ENCODE measurements at regions not wholly inside any gene's neighbourhood (a gene's known extent, or its start where the extent isn't known, plus 50 kb on each side); places are given as distances from the start of the nearest gene placed in this dataset.

DNA sequence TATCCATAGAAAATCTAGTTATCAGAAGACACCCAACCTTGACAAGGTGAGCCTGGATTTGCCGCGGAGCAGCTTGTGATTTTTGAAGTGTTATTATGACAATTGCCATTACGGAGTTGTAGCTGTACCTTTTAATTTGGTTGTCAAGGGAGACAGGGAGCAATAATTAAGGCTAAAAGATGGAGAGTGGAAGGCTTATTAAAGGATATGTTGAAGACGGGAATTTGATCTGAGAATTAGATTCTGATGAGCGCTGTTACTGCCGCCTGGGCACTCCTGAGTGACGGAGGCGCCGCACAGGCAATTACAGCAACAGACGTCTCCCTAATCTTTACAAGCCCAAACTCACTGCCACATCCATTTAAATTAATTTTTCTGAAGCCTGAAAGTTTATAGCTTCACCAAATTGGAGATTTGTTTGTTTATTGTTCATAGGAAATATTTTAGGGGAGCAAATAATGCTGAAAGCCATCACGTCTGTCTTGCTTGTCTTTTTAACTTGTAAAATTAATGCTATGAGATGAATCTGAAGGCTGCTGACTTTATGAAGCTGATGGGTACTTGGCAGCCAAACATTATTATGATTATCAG is 475.0 kb upstream of the ADARB2 start:
- Histone ChIP-seq H3K9me2 (replicated peaks; ENCODE audit: insufficient read depth) (no peaks in the 10 kb centered on the region), H3K36me3 (replicated peaks; ENCODE audit: insufficient read depth, low read depth) (no peaks in the 10 kb centered on the region), H3K4me3 (no peak overlapping the region), H2AFZ (no peak overlapping the region), H3K9me3 (ENCODE audit: low read depth) (no peaks in the 10 kb centered on the region), H3K4me2 (no peak overlapping the region), H3K27me3 (no peaks in the 10 kb centered on the region), H3K79me2 (no peaks in the 10 kb centered on the region), H3K4me1 (ENCODE audit: insufficient read depth) (no peaks in the 10 kb centered on the region), H4K20me1 (ENCODE audit: insufficient read depth, poor library complexity, severe bottlenecking) (no peaks in the 10 kb centered on the region), H3K27ac (no peak overlapping the region)
- WGBS (ENCODE audit: low lambda C conversion rate, missing lambda C conversion rate): 71% methylated on average over 11 of the region's 11 CpGs
- no peak for TF ChIP-seq EZH2 (IDR thresholded peaks at IDR 0.05; ENCODE audit: borderline replicate concordance)
- TF ChIP-seq, protein P1, sequence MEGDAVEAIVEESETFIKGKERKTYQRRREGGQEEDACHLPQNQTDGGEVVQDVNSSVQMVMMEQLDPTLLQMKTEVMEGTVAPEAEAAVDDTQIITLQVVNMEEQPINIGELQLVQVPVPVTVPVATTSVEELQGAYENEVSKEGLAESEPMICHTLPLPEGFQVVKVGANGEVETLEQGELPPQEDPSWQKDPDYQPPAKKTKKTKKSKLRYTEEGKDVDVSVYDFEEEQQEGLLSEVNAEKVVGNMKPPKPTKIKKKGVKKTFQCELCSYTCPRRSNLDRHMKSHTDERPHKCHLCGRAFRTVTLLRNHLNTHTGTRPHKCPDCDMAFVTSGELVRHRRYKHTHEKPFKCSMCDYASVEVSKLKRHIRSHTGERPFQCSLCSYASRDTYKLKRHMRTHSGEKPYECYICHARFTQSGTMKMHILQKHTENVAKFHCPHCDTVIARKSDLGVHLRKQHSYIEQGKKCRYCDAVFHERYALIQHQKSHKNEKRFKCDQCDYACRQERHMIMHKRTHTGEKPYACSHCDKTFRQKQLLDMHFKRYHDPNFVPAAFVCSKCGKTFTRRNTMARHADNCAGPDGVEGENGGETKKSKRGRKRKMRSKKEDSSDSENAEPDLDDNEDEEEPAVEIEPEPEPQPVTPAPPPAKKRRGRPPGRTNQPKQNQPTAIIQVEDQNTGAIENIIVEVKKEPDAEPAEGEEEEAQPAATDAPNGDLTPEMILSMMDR (IDR thresholded peaks at IDR 0.05; ENCODE audit: poor library complexity): no peak
- TF ChIP-seq EZH2phosphoT487 (IDR thresholded peaks at IDR 0.05; ENCODE audit: low read depth, severe bottlenecking, unreplicated experiment): no peak
- DNase-seq (ENCODE audit: low spot score): no peak

DNA sequence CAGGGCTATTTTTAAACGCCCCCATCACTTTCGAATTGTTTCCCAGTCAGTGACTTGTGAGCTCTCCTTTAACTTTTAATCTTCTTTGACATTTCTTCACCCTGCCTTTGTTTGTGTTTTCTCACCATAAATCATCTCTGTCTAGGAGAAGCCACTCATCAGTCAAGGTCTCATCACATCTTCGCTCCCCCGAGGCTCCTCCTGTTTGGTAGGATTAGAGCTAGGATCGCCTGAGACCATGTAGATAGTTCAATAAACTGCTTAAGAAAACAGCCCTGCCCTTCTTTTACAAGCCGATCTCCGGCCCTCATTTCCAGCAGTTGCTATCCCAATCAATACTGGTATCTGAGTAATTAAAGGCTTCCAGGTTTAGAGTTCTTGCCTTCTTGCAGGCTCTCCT is 472.8 kb upstream of the ADARB2 start:
- Histone ChIP-seq H2AFZ (no peak overlapping the region), H3K4me1 (ENCODE audit: insufficient read depth) (no peaks in the 10 kb centered on the region), H3K4me3 (no peak overlapping the region), H3K27me3 (no peaks in the 10 kb centered on the region), H3K79me2 (no peaks in the 10 kb centered on the region), H4K20me1 (ENCODE audit: insufficient read depth, poor library complexity, severe bottlenecking) (no peaks in the 10 kb centered on the region), H3K27ac (no peak overlapping the region), H3K4me2 (no peak overlapping the region), H3K9me3 (ENCODE audit: low read depth) (no peaks in the 10 kb centered on the region), H3K9me2 (replicated peaks; ENCODE audit: insufficient read depth) (no peaks in the 10 kb centered on the region), H3K36me3 (replicated peaks; ENCODE audit: insufficient read depth, low read depth) (no peaks in the 10 kb centered on the region)
- 28% methylated on average over 7 of the region's 7 CpGs for WGBS (ENCODE audit: low lambda C conversion rate, missing lambda C conversion rate)
- peak; percentile 37 for DNase-seq (ENCODE audit: low spot score)
- TF ChIP-seq, protein P1 (IDR thresholded peaks at IDR 0.05; ENCODE audit: poor library complexity): no peak
- no peak for TF ChIP-seq EZH2 (IDR thresholded peaks at IDR 0.05; ENCODE audit: borderline replicate concordance)
- no peak for TF ChIP-seq EZH2phosphoT487 (IDR thresholded peaks at IDR 0.05; ENCODE audit: low read depth, severe bottlenecking, unreplicated experiment)

DNA sequence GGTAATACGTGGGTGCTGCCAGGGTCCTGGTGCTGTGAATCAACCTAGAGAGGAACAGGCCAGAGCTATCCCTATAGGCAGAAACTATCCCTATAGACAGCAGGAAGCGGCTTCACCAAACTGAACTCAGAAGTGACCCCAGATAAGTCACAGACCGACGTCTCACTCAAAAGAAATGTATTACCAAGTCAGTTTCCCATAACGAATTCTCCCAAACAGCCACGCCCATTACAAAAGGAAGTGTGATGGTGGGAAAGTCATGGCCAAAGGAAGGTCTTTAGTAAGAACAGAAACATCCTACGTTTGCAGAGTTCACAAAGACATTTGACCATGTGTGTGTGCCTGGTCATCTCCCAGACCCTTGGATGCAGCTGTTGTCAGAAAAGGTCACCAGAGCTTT is 470.8 kb upstream of the ADARB2 start:
- Histone ChIP-seq H3K9me2 (replicated peaks; ENCODE audit: insufficient read depth) (no peaks in the 10 kb centered on the region), H3K9me3 (ENCODE audit: low read depth) (no peaks in the 10 kb centered on the region), H3K79me2 (no peaks in the 10 kb centered on the region), H3K4me2 (no peak overlapping the region), H3K36me3 (replicated peaks; ENCODE audit: insufficient read depth, low read depth) (no peaks in the 10 kb centered on the region), H2AFZ (no peak overlapping the region), H4K20me1 (ENCODE audit: insufficient read depth, poor library complexity, severe bottlenecking) (no peaks in the 10 kb centered on the region), H3K27ac (no peak overlapping the region), H3K4me3 (no peak overlapping the region), H3K4me1 (ENCODE audit: insufficient read depth) (no peaks in the 10 kb centered on the region), H3K27me3 (no peaks in the 10 kb centered on the region)
- DNase-seq (ENCODE audit: low spot score): no peak
- 90% methylated on average over 7 of the region's 7 CpGs for WGBS (ENCODE audit: low lambda C conversion rate, missing lambda C conversion rate)
- TF ChIP-seq EZH2 (IDR thresholded peaks at IDR 0.05; ENCODE audit: borderline replicate concordance) (no peak), EZH2phosphoT487 (IDR thresholded peaks at IDR 0.05; ENCODE audit: low read depth, severe bottlenecking, unreplicated experiment) (no peak)
- TF ChIP-seq, protein P1 (IDR thresholded peaks at IDR 0.05; ENCODE audit: poor library complexity): no peak
